ENCODE measurements at regions not wholly inside any gene's neighbourhood (a gene's known extent, or its start where the extent isn't known, plus 50 kb on each side); places are given as distances from the start of the nearest gene placed in this dataset.

DNA sequence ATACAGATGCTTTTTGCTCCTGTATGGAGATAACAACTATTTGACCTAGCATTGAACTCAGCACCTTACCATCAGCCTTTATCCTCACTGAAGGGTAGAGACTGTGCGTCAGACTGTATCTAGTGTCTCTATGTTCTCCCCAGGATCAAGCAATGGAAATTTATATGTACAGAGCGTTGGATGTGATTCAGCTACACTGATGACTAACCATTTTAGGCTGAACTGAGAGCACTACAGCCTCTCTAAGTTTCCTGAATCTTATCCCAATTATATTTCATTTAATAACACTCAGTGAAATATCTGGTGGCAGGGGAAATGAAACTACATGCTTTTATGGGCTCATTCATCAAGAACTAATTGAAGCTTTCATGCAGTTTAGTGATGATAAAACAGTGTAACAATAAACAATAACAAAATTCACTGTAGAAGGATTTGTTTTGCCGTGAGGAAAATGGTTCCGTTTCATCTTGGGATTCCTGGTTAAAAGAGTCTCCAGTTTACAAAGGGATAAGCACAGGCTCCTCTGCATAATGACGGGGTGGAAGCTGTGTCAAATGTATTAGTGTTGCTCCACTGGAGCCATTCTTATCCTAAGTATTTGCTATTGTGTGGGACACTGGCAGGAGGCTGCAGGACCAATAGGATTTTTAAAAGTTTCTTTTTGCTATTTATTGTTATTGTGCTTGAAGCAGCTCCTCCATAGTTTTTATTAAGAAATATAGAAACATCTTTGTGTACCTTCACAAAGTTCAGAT is 567.6 kb upstream of the MMS22L start:
- ATAC-seq (no peak), DNase-seq (ENCODE audit: low read depth, low spot score) (no peak)
- intact Hi-C loops (cut with micrococcal nuclease): no loop called here
- H3K27ac ChIP-seq (ENCODE audit: low read depth, low read length): no peak overlapping the region
- no peaks in the 10 kb centered on the region for H3K9me2 ChIP-seq (ENCODE audit: insufficient read depth)
- RAD21 ChIA-PET (ENCODE audit: low non-redundant PET in 1 of 2, low total read pairs in 2 of 2, uncharacterized antibody in 2 of 2, unreplicated experiment in 2 of 2): no interaction called here
- BruUV-seq (replicated peaks): no TSS peak
- no peaks in the 10 kb centered on the region for H4K20me1 ChIP-seq (ENCODE audit: insufficient read depth)
- H3K4me2 ChIP-seq (ENCODE audit: low read length): no peak overlapping the region
- TF ChIP-seq ELF1 (IDR thresholded peaks at IDR 0.05; ENCODE audit: borderline replicate concordance, low read depth) (no peak), ZFX (IDR thresholded peaks at IDR 0.05) (no peak), EGR1 (IDR thresholded peaks at IDR 0.05; ENCODE audit: low read depth) (no peak), POLR2A (IDR thresholded peaks at IDR 0.05; ENCODE audit: borderline replicate concordance, extremely low read depth, insufficient read depth, insufficient read length) (no peak), RAD21 (IDR thresholded peaks at IDR 0.05; ENCODE audit: low read depth) (no peak), ATF3 (IDR thresholded peaks at IDR 0.05) (no peak), EZH2phosphoT487 (IDR thresholded peaks at IDR 0.05; ENCODE audit: borderline replicate concordance) (no peak), SP1 (IDR thresholded peaks at IDR 0.05; ENCODE audit: low read depth) (no peak), SRF (IDR thresholded peaks at IDR 0.05; ENCODE audit: low read depth) (no peak), YY1 (IDR thresholded peaks at IDR 0.05; ENCODE audit: extremely low read depth, insufficient replicate concordance, low read depth, low read length) (no peak), POLR2AphosphoS5 (IDR thresholded peaks at IDR 0.05; ENCODE audit: low read depth, low read length) (no peak), ZNF274 (IDR thresholded peaks at IDR 0.05; ENCODE audit: low read depth, low read length) (no peak), JUND (IDR thresholded peaks at IDR 0.05) (no peak)
- TF ChIP-seq, protein P1, sequence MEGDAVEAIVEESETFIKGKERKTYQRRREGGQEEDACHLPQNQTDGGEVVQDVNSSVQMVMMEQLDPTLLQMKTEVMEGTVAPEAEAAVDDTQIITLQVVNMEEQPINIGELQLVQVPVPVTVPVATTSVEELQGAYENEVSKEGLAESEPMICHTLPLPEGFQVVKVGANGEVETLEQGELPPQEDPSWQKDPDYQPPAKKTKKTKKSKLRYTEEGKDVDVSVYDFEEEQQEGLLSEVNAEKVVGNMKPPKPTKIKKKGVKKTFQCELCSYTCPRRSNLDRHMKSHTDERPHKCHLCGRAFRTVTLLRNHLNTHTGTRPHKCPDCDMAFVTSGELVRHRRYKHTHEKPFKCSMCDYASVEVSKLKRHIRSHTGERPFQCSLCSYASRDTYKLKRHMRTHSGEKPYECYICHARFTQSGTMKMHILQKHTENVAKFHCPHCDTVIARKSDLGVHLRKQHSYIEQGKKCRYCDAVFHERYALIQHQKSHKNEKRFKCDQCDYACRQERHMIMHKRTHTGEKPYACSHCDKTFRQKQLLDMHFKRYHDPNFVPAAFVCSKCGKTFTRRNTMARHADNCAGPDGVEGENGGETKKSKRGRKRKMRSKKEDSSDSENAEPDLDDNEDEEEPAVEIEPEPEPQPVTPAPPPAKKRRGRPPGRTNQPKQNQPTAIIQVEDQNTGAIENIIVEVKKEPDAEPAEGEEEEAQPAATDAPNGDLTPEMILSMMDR (IDR thresholded peaks at IDR 0.05 in 2 of 3, conservative IDR thresholded peaks at IDR 0.05 in 1 of 3; ENCODE audit: borderline replicate concordance in 1 of 3, insufficient read depth in 1 of 3, low read depth in 2 of 3, low read length in 2 of 3): no peak
- TF ChIP-seq, protein P2, sequence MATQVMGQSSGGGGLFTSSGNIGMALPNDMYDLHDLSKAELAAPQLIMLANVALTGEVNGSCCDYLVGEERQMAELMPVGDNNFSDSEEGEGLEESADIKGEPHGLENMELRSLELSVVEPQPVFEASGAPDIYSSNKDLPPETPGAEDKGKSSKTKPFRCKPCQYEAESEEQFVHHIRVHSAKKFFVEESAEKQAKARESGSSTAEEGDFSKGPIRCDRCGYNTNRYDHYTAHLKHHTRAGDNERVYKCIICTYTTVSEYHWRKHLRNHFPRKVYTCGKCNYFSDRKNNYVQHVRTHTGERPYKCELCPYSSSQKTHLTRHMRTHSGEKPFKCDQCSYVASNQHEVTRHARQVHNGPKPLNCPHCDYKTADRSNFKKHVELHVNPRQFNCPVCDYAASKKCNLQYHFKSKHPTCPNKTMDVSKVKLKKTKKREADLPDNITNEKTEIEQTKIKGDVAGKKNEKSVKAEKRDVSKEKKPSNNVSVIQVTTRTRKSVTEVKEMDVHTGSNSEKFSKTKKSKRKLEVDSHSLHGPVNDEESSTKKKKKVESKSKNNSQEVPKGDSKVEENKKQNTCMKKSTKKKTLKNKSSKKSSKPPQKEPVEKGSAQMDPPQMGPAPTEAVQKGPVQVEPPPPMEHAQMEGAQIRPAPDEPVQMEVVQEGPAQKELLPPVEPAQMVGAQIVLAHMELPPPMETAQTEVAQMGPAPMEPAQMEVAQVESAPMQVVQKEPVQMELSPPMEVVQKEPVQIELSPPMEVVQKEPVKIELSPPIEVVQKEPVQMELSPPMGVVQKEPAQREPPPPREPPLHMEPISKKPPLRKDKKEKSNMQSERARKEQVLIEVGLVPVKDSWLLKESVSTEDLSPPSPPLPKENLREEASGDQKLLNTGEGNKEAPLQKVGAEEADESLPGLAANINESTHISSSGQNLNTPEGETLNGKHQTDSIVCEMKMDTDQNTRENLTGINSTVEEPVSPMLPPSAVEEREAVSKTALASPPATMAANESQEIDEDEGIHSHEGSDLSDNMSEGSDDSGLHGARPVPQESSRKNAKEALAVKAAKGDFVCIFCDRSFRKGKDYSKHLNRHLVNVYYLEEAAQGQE (IDR thresholded peaks at IDR 0.05; ENCODE audit: low read depth): no peak
- TF ChIP-seq, protein P3, sequence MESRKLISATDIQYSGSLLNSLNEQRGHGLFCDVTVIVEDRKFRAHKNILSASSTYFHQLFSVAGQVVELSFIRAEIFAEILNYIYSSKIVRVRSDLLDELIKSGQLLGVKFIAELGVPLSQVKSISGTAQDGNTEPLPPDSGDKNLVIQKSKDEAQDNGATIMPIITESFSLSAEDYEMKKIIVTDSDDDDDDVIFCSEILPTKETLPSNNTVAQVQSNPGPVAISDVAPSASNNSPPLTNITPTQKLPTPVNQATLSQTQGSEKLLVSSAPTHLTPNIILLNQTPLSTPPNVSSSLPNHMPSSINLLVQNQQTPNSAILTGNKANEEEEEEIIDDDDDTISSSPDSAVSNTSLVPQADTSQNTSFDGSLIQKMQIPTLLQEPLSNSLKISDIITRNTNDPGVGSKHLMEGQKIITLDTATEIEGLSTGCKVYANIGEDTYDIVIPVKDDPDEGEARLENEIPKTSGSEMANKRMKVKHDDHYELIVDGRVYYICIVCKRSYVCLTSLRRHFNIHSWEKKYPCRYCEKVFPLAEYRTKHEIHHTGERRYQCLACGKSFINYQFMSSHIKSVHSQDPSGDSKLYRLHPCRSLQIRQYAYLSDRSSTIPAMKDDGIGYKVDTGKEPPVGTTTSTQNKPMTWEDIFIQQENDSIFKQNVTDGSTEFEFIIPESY (IDR thresholded peaks at IDR 0.05; ENCODE audit: extremely low read depth, insufficient replicate concordance, low read length): no peak
- H3K27me3 ChIP-seq (ENCODE audit: insufficient read depth, low read length): peaks cover 28% of the 10 kb centered on the region
- no peaks in the 10 kb centered on the region for H3K4me1 ChIP-seq (ENCODE audit: control insufficient read depth in 1 of 2, insufficient read depth in 2 of 2, low read length in 2 of 2)
- CTCF ChIA-PET: no interaction called here
- H2AFZ ChIP-seq (ENCODE audit: low read depth, low read length, poor library complexity, severe bottlenecking): no peak overlapping the region
- no peaks in the 10 kb centered on the region for H3K9me3 ChIP-seq (ENCODE audit: control insufficient read depth in 1 of 2, insufficient read depth in 1 of 2, low read depth in 1 of 2, low read length in 2 of 2)
- H3K4me3 ChIP-seq (replicated peaks in 1 of 2; ENCODE audit: low read depth in 1 of 2, low read length in 2 of 2): no peak overlapping the region
- H3K79me2 ChIP-seq (ENCODE audit: insufficient read depth, low read length): no peaks in the 10 kb centered on the region
- H3K9ac ChIP-seq (ENCODE audit: low read length): no peak overlapping the region
- POLR2A ChIA-PET: no interaction called here
- no peaks in the 10 kb centered on the region for H3K36me3 ChIP-seq (ENCODE audit: control insufficient read depth in 1 of 2, insufficient read depth in 2 of 2, low read length in 2 of 2)

All from HCT116 (cell line).